ENCODE measurements at regions not wholly inside any gene's neighbourhood (a gene's known extent, or its start where the extent isn't known, plus 50 kb on each side); places are given as distances from the start of the nearest gene placed in this dataset.

DNA sequence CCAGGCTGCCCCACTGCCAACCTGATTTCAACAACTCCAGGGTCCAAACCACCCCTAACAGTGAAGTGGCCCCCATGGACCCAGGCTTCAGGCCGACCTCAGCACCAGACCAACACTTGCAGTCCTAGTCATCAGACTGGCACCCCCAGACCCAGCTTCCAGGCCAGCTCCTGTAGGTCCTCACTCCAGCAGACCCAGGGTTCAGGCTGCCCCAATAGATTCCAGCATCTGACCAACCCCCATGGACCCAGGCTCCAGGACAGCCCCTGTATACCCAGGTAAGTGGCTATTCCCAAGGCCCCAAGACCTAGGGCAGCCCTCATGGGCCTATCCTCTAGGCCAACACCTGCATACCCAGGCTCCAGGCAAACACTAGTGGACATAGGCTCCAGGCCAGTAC lies 193.8 kb upstream of the OBI1 start:
- POLR2A ChIA-PET = no interaction called here
- Histone ChIP-seq H3K9me2 (no peaks in the 10 kb centered on the region), H3K4me1 (ENCODE audit: control insufficient read depth in 1 of 2, insufficient read depth in 2 of 2, low read depth in 1 of 2, low read length in 1 of 2) (no peaks in the 10 kb centered on the region), H3K9ac (no peak overlapping the region), H3K36me3 (replicated peaks in 1 of 2; ENCODE audit: control insufficient read depth in 1 of 2, insufficient read depth in 2 of 2, low read length in 1 of 2) (no peaks in the 10 kb centered on the region), H2AFZ (ENCODE audit: low read depth) (no peak overlapping the region), H3F3A (replicated peaks; ENCODE audit: insufficient read depth) (no peaks in the 10 kb centered on the region), H3K27ac (ENCODE audit: low read depth in 2 of 2, low read length in 1 of 2) (no peak overlapping the region), H3K27me3 (ENCODE audit: insufficient read depth) (no peaks in the 10 kb centered on the region), H3K9me3 (0 out of 2 replicates have a peak, but pooled peaks cover 5% of the 10 kb centered on the region), H3K4me2 (no peak overlapping the region), H3K4me3 (ENCODE audit: low read depth in 2 of 2, low read length in 1 of 2) (no peak overlapping the region), H4K20me1 (ENCODE audit: insufficient read depth) (no peaks in the 10 kb centered on the region), H3K79me2 (ENCODE audit: insufficient read depth) (no peaks in the 10 kb centered on the region)
- no CpG with 5 or more reads among the region's 1 CpG for WGBS (ENCODE audit: low lambda C conversion rate)
- no peak for DNase-seq
- TF ChIP-seq NFIC (IDR thresholded peaks at IDR 0.05; ENCODE audit: borderline replicate concordance) (no peak), SIN3A (IDR thresholded peaks at IDR 0.05; ENCODE audit: borderline replicate concordance, low read depth, low read length) (no peak), RXRA (IDR thresholded peaks at IDR 0.05; ENCODE audit: borderline replicate concordance, low read depth) (no peak), YY1 (IDR thresholded peaks at IDR 0.05; ENCODE audit: low read depth) (no peak), CHD2 (IDR thresholded peaks at IDR 0.05; ENCODE audit: low read length, partially characterized antibody) (no peak), SMC3 (IDR thresholded peaks at IDR 0.05; ENCODE audit: low read depth, low read length) (no peak), MEF2A (IDR thresholded peaks at IDR 0.05; ENCODE audit: borderline replicate concordance, low read depth) (no peak), RAD21 (IDR thresholded peaks at IDR 0.05; ENCODE audit: low read length) (no peak), EZH2phosphoT487 (IDR thresholded peaks at IDR 0.05; ENCODE audit: borderline replicate concordance, low read depth) (no peak)
- TF ChIP-seq, protein P1, sequence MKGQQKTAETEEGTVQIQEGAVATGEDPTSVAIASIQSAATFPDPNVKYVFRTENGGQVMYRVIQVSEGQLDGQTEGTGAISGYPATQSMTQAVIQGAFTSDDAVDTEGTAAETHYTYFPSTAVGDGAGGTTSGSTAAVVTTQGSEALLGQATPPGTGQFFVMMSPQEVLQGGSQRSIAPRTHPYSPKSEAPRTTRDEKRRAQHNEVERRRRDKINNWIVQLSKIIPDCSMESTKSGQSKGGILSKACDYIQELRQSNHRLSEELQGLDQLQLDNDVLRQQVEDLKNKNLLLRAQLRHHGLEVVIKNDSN (IDR thresholded peaks at IDR 0.05; ENCODE audit: borderline replicate concordance, low read depth) = no peak
- TF ChIP-seq, protein P2, sequence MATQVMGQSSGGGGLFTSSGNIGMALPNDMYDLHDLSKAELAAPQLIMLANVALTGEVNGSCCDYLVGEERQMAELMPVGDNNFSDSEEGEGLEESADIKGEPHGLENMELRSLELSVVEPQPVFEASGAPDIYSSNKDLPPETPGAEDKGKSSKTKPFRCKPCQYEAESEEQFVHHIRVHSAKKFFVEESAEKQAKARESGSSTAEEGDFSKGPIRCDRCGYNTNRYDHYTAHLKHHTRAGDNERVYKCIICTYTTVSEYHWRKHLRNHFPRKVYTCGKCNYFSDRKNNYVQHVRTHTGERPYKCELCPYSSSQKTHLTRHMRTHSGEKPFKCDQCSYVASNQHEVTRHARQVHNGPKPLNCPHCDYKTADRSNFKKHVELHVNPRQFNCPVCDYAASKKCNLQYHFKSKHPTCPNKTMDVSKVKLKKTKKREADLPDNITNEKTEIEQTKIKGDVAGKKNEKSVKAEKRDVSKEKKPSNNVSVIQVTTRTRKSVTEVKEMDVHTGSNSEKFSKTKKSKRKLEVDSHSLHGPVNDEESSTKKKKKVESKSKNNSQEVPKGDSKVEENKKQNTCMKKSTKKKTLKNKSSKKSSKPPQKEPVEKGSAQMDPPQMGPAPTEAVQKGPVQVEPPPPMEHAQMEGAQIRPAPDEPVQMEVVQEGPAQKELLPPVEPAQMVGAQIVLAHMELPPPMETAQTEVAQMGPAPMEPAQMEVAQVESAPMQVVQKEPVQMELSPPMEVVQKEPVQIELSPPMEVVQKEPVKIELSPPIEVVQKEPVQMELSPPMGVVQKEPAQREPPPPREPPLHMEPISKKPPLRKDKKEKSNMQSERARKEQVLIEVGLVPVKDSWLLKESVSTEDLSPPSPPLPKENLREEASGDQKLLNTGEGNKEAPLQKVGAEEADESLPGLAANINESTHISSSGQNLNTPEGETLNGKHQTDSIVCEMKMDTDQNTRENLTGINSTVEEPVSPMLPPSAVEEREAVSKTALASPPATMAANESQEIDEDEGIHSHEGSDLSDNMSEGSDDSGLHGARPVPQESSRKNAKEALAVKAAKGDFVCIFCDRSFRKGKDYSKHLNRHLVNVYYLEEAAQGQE (IDR thresholded peaks at IDR 0.05; ENCODE audit: low read depth, low read length) = no peak
- TF ChIP-seq, protein P3, sequence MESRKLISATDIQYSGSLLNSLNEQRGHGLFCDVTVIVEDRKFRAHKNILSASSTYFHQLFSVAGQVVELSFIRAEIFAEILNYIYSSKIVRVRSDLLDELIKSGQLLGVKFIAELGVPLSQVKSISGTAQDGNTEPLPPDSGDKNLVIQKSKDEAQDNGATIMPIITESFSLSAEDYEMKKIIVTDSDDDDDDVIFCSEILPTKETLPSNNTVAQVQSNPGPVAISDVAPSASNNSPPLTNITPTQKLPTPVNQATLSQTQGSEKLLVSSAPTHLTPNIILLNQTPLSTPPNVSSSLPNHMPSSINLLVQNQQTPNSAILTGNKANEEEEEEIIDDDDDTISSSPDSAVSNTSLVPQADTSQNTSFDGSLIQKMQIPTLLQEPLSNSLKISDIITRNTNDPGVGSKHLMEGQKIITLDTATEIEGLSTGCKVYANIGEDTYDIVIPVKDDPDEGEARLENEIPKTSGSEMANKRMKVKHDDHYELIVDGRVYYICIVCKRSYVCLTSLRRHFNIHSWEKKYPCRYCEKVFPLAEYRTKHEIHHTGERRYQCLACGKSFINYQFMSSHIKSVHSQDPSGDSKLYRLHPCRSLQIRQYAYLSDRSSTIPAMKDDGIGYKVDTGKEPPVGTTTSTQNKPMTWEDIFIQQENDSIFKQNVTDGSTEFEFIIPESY (IDR thresholded peaks at IDR 0.05; ENCODE audit: borderline replicate concordance, low read depth) = no peak
- TF ChIP-seq, protein P4, sequence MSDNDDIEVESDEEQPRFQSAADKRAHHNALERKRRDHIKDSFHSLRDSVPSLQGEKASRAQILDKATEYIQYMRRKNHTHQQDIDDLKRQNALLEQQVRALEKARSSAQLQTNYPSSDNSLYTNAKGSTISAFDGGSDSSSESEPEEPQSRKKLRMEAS (IDR thresholded peaks at IDR 0.05; ENCODE audit: low read depth) = no peak
- CTCF ChIA-PET = no interaction called here

Measured in SK-N-SH (cell line).